HG02885 (cell line): ENCODE measurements at regions not wholly inside any gene's neighbourhood (a gene's known extent, or its start where the extent isn't known, plus 50 kb on each side); places are given as distances from the start of the nearest gene placed in this dataset.

ENCODE experiments used
- ATAC-seq: cut with Tn5 transposase; IDR thresholded peaks from one replicate; pipeline ENCODE4 v1.9.1; 2021; ENCODE audit warnings: mild to moderate bottlenecking; ENCODE audit not compliant: unreplicated experiment, poor library complexity

DNA sequence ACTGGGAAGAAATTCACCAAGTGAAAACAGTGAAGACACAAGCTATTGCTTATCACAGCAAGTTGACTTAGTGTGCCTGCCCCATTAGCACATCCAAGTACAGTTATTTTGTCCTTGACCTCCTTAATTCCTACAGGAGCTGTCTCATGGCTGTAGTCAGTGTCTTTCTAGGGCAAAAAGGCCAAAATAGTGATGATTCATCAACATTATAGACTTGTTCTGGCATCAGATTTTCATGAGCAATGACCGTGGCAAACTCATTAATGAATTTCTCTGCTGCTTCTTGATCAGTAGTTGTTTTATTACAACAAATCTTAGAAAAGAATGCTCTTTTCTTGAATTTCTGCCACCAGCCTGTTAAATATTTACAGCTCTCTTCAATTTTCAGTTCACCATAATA, 1169.3 kb upstream of the DDX18 start:
- no peak for ATAC-seq

DNA sequence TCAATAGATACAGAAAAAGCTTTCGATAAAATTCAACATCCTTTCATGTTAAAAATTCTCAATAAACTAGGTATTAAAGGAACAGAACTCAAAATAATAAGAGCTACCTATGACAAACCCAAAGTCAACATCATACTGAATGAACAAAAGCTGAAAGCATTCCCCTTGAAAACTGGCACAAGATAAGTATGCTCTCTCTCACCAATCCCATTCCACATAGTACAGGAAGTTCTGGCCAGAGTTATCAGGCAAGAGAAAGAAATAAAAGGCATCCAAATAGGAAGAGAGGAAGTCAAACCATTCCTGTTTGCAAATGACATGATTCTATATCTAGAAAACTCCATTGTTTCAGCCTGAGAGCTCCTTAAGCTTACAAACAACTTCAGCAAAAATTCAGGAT, 1145.8 kb upstream of the DDX18 start:
- no peak for ATAC-seq

DNA sequence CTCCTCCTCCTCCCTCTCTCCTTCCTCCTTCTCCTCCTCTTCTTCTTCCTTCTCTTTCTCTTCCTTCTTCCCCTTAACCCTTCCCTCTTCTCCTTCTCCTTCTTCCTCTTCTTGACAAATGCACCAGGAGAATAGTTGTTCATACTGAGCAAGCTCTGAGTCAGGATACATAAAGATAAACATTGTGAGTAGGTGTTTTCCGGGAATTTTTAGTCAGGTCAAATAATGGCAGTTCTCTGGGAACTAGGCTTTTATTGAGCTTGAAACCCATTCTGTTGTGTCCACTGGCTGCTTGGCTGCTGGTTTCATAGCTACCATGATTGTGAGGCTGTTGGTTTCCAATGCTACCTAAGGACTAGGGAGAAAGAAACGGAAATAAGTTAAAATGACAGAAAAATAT, 1144.7 kb upstream of the DDX18 start:
- no peak for ATAC-seq

DNA sequence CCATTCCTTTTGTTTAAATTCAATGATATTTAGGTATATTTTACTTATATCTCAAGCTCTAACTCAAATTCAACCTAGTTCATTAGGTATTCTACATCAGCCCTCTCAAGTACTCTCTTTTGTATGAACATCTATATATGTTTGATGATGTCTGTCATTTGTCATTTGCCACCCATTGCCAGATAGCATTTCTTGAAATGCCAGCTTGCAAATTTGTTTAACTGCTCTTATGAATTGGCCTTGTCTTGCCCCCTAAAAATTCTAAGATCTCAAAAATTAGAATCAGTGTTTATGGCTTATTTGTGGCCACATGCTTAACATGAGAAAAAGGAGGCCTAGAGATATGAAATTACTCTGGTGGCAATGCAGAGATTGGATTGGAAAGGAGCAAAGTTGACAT, 1140.3 kb upstream of the DDX18 start:
- no peak for ATAC-seq

DNA sequence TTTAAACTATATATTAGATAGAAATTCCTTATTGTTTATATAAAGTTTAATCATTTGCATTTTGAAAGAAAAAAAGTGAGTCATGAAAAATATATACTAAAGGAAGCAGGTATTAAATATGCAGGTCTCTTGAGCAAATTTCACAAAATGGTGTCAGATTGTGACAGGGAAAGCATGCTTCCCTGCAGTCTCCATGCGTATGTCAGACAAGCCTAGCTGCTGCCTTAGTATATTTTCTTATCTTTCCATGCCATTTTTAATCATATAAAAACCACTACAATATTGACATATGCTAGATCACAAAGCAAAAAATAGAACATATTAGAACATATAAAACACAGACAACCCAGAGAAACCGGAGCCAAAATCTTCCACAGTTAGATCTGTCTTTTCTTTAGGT, 1137.7 kb upstream of the DDX18 start:
- ATAC-seq = no peak

DNA sequence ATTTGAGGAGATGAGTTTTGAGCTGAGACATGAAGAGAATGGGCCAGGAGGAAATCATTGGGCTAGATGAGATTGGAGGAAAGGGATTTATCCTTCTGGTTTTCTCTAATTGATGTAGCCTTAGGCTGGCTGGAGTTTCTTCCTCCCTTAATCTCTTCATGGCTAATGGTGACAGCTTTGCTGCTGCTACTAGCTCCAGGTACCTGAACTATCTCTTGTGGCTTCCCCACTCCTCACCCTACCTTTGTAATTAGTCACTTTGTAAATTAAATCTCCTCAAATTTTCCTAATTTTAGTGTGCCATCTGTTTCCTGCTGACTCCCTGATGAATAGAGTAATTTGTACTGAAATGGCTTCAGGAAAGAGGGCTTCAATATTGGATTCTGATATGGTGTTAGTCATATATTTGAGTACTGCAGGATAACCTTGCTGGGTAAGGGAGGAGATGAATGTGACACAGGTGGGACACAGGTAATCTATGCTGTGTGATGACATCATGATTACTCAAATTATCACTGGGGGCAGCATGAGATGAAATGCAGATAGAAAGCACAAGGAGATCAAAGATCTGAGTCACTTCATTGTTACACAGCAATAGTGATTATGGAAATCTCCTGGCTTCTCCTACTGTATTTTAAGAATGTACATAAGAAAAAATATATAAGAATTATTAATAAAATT, 1134.1 kb upstream of the DDX18 start:
- no peak for ATAC-seq

DNA sequence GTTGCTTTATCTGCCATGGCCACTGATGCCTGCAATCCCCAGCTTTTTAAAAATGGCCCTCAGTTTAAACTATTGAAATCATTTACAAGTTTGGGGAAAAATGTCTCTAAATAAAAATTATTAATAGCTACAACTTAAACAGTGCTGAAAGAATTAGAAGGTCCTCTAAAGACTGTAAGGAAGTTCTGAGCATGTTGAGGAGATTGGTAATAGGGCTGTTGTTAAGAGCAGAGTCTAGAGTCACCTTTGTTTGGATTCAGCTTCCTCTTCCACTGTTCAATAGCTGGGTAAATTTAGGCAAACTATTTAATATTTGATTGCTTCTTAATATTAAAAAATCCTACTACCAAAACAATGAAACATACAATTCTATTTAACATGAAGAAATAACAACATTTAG, 1127.1 kb upstream of the DDX18 start:
- ATAC-seq = no peak

DNA sequence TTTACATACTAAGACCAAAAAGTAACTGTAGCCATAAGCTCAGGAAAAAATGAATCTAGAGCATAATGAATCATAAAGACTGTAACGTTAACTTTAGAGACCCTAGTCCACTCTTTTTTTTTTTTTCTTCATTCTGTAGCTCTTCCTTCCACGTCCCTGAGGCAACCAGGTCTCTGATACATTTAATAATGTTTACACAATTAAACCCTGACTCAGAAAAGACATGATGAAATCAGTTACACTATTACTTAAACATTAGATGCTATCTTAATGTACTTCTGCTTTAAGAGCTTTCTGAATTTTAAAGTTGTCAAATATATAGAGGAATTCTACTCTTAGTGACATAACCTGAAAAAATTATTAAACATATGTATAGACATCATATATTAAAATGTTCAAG, 1121.5 kb upstream of the DDX18 start:
- ATAC-seq = no peak

DNA sequence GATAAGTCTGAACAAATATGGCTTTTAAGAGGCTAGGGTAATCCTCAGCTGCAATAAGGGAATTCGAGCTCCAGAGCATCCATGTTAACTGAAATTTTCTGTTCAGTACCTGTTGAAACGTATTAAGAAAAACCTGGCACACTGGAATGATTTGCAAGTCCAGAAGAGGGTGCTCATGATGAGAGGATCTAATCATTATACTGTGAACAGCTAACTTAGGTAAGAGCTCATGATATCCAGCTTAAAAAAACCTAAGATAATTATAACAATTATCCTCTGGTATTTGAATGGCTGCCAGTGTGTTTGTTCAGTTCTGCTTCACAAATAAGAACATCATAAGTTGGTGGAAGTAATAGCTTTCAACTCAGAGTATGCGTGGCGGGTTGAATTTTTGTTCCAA, 1118.3 kb upstream of the DDX18 start:
- ATAC-seq = no peak

DNA sequence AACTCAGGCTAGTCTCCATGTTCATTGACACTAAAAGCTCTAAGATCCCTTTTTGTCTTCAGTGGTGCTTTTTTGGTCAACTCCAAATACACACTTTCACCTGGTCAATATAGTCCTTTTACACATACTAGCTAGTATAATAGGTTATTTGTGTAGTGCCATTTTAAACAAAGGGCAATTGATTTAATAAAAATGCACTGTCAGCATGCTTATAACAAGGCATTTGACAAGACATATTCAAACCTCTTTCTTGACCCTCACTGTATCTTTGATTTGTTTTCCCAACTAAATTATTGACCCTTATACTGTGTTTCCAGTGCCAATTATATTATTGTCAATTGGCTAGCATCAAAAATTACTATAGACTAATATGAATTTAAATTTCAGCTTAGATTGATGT, 1117.6 kb upstream of the DDX18 start:
- ATAC-seq = no peak

DNA sequence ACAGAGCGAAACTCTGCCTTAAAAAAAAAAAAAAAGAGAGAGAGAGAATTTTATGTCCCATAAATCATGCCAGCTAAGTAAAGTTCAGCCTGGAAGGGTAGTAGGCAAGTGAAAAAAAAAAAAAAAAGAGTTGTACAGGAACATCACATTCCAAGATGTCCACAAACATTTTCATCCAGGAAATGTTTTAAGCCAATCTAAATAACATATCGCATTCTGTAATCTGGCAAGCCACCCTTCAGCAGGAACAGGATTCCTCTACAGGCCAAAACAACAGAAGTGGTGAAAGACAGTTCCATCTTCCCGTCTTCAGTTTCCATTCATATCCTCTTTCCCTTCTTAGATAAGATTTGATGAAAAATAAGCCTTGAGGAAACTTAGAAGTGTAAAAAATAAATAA, 1108.1 kb upstream of the DDX18 start:
- no peak for ATAC-seq

DNA sequence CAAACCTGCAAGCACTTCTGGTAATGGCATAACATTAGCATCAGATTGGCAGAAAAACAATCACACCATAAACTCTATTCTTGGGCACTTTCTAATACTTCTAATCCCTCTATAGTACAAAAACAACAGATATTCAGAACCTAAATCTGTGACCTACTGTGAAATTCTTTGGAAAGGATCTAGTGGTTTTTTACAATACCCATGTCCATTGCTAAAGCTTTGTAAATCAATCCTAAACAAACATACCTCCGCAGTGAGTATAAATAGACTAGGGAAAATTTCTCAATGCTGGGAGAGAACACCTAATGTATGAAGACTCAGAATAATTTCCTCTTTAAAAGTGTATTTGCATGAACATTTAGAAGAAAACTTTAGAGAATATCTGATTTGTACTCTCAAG, 1098.5 kb upstream of the DDX18 start:
- no peak for ATAC-seq

DNA sequence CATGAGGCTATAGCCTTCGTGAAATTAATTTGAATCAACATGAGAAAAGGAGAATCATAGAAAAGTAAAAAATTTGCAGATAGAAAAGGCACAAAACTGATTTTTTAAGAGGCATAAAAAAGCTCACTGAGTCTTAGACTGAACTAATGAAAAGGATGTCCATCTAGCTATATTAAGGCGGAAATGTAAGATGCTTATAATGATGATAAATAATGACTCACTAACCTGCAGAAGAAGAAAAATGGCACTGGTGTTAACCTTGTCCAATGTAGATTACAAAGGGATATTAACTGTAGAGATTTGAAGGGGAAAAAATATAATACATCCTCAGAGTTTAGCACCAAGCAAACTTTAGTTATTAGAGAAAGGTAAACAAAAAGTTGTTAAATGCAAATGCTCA, 1098.0 kb upstream of the DDX18 start:
- ATAC-seq = no peak

DNA sequence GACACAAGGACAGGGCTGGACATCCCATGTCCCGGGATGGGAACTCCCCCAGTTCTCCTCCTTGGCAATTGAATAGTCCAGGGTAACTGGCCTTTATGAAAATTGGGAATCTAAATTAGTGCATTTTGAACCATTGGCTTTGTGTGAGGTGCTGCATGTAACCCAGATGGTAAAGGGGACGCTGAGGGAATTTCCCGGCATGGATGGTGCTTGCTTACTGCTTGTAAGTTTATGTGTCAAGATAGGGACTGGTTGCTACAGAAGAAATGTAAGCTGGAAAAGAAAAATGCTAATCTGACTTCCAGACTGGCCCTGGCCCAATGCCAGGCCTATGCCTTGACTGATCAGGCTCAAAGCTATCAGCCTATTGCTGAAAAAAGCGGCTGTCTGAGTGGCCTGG, 1096.7 kb upstream of the DDX18 start:
- ATAC-seq = no peak

DNA sequence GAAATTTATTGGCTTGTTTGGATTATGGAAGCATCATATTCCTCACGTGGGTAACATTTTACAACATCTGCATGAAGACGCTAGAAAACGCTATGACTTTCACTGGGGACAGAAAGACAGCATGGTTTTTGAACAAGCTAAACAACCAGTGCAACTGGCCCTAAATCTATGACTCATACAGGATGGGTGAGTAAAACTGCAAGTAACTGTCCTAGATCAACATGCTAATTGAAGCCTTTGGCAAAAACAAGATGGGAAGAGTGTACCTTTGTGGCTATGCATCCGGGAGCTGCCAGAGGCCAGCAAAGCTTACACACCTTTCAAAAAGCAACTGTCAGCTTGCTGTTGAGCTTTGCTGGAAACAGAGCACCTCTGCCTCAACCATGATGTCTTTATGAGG, 1096.0 kb upstream of the DDX18 start:
- ATAC-seq = no peak

DNA sequence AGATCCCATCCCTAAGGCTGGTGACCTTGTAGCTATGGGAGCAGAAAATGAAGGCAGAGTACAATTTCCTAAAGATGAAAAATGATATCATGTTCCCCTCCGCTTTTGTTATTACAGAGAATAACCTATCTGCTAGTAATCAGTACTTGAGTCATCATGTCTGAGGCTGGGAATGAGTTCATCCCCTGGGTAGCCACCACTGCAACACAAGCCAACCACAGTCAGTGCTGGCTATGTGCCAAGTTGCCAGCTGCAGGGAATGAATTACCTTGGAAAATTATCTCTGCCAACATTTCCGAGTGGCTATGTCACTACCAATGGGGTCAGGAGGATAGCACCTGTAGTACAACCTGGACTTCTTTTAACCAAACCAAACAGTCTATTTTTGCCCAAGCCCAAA, 1094.7 kb upstream of the DDX18 start:
- ATAC-seq = no peak

DNA sequence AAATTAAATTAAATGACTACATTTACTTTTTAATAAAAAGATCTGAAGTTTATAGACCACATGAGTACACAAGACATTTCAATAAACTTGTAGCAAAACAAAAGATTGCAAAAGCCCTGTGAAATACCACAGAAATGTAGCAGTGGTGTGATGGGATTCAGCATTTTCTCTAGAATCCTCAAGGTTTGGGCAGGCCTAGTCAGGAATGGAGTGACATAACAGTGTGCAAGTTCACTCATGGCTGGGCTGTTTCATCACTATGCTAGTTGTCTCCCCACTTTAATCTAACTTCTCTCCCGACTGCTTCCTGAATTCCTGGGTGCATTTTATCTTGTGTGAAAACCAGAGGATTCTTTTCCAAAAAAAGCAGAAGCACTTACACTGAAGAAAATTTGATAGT, 1089.9 kb upstream of the DDX18 start:
- no peak for ATAC-seq

DNA sequence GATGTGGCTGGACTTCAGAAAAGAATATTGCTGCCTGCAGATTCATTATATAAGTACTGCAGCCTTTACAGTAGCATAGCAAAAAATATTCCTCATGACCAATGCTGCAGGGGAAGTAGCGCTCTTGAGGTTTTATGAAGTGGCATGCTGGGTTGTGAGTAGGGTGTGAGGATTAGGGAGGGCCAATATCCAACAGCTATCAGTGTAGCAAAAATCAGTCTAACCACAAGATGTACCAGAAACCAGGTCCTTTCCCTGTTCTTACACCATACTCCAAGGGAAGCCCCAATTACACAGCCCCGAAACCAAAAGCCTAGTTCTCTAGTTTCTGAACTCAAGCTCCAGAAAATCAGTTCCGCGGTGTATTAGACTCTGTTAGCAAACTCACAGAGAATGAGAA, 1082.2 kb upstream of the DDX18 start:
- ATAC-seq = no peak

DNA sequence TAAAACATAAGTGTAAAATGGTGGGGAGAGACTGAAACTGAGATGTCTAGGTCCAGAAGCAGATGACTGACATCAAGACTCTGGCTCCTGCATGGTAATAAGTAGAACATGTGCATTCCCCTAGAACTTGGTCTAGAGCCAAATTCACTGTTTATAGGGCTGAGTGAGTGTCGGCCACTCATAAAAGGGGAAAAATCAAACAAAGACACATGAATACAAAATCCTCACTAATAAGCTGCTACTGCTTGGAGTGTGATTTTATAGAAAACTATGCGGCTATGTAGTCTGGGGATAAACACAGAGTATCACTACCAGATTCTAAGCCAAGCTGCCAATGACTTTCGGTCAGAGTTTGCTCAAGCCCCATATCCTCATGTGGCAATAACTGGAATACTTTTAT, 1080.8 kb upstream of the DDX18 start:
- no peak for ATAC-seq

DNA sequence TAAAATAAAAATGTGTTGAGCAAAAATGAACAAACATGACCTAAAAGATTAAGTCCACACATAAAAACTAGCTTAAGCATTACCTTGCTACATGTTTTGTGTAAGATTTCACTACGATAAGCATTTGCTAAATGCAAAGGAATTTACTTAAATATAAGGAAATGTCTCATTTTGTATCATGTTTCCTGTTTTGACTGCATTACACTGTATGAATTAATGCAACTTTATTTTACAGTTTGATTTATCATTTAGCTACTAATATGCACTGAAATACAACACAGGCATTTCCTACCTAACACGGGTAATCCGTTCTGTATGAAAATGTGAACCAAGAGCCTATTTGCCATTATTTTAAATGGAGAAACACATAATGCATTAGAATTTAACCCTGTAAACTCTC, 1076.5 kb upstream of the DDX18 start:
- ATAC-seq = no peak

DNA sequence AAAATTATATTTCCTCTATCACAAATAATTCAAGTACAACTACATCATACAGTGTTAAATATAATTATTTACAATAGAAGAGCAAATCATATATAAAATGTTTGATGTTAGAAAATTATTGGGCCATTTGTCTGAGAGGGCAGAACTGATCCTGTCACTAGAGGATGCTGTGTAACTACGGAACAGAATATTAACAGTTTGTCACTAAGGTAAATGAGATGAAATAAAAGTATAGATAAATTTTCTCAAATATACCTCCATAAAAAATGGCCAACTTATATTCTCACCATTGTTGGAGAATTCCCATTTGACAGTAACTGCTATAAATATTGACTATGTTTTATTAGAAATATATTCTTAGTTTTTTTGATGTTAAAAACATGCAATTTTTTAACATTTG, 1067.4 kb upstream of the DDX18 start:
- no peak for ATAC-seq

DNA sequence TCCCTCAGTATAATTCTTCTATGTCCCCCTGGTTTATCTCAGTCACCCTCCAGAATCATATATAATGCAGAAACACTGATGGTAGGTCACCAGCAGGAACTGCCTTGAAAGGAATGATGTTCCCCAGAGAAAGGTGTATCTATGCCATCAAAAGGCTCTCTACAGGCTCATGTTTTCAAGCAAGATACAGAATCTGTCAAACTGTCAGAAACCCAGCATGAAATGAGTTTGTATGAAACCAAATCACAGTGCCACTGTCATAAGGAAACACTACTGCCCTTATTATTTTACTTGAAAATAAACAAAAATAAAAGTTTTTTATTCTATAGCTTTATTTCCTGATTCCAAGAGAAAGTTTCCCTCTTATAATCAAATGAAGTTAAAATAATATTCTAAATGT, 1064.5 kb upstream of the DDX18 start:
- ATAC-seq = no peak
